D341Med (cell line): ENCODE measurements at regions not wholly inside any gene's neighbourhood (a gene's known extent, or its start where the extent isn't known, plus 50 kb on each side); places are given as distances from the start of the nearest gene placed in this dataset.
"Not testable (repeated sequence)": the region's sequence is repeated elsewhere in the genome, so short reads cannot be mapped to it uniquely, and the experiment has no call there.

Source experiments
- DNase-seq: peaks from one replicate; pipeline ENCODE4 v3.0.0; 2012; ENCODE audit warnings: low spot score

DNA sequence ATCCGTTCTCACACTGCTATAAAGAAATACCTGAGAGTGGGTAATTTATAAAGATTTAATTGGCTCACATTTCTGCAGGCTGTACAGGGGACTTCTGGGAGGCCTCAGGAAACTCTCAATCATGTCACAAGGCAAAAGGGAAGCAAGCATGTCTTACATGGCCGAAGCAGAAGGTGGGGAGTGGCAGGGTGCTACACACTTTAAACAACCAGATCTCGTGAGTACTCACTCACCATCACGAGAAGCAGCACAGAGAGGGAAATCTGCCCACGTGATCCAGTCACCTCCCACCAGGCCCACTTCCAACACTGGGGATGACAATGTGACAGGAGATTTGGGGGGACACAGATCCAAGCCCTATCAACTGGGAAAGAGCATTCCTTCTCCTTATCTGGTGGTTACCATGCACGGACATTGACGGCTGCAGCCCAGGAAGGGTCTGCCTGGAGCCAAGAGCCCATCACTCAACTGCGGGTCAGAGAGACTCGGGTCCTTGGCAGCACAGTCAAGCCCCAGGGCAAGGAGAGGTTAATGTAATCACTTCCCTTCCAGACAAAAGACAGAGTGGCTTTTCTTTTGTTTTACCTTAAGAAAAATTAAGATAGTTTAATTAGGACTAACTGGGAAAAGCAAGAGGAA, 112.3 kb upstream of the CST7 start:
- no peak for DNase-seq

DNA sequence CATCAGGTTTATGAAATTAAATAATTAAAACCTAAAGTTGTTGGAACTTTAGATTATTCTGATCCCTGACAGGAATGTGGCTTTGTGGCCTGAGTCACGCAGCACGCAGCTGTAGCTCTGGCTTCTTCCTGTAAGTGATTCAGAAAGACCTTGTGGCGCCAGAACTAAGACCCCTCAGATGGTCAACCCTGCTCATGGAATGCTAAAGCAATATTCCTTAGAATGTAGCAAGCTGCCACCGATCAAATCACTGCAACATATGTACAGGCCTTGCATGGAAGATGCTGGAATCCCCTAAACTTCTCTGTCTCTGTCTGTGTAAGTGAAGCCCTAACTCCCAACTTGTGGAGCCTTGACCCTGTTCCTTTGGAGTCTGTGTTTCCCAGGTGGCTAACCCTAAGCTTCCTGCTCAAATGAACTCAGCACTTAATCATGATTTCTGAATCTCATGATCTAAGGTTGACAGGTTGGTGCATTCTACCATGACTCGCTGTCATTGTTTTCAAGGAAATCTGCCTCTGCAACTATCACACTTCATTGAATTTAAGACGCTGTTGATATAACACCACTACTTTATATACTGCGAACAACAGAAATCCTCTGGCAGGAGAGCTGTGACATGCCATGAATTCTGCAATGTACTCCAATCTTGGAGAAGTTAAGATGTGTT, 111.2 kb upstream of the CST7 start:
- DNase-seq, result no peak

DNA sequence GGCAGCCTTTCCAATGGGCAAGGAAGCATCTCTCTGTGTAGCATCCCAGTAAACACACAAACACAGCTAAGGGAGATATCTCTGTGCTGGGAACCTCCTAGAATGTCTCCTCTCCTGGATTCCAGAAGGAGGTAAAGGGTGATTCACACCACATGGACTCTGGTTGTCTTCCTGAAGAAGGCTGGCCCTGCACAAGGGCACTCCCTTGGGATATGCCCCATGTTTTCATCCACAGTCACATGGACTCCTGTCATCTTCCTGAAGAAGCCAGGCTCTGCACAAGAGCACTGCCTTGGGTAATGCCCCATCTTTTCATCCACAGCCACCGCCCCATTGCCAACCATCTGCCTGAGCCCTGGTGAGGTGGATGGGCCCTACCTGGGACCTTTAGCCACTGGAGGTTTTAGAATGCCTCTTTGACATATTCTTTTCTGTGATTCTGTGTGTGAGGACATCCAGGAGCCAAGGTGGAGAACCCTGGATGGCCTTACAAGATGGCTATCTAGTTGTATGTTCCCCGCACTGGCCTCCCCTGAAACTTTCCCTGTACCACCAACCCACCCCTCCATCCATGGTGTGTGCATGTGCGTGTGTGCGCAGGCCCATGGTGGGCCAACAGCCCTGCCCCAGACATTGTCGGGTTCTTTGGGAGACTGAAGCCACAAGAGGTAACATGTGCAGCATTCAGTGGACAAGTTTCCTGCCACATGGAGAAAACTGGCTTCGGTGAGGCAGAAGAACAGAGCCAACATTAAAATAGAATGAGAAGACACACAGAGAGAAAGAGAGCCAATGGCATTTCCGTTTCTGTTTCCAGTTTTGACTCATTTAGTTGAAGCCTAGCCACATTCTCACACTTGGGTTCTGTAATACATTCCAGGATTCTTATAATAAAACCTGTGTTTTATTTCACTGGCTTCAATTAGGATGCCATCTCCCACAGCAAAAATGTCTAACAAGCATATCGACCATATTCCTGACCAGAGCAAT, 110.2 kb upstream of the CST7 start:
- no peak for DNase-seq

DNA sequence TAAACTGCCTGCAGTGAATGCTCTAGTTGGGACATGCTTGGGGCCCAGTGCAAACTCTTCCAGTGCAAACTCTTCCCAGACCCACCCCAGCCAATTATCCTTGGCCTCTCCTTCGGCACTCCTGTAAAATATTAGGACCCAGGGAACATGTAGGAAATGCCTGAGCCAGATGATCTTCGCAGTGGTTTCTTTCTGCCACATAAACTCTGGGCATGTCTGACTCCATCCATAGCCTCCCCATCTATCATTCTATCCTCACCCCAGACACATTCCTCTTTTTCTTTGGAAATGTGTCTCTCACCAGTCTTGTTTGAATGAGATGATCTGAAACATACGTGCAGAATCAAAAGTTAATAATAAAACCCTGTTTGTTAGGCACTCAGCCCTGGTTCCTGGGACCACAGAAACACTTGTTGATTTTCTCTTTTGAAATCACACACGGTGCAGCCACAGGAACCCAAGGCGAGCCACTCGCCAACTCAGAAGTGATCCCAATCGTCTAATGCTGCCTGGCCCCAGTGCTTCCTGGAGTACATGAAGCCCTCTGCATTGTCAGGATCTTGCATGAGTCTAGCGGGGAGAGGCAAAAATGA, 108.9 kb upstream of the CST7 start:
- DNase-seq, result no peak

DNA sequence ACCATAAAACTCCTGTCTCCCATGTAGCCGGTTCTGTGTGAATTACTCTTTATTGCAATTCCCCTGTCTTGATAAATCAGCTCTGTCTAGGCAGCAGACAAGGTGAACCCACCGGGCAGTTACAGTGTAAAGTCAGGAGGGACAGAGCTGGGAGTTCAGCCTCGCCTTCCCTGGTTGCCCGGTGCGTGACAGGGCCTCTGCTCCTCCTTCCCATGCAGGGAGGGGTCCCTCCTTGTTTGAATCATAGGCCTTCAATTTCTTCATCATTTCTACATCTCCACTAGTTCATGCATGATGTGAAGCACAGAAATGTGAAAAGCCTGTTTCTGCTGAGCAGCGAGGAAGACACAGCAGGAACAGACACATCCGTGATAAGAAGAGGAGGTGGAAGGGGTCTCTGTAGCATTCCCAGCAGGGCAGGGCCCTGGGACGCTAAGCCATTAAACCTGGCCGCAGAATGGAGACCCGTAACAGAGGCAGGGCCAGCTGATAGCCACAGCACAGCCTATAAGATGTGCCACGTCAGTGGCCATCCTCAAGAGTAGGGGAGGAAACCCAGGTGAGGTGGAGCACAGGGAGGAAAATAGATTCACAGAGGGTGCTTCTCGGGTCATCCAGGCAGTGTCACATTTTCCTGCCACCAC, 106.7 kb upstream of the CST7 start:
- DNase-seq, result no peak

DNA sequence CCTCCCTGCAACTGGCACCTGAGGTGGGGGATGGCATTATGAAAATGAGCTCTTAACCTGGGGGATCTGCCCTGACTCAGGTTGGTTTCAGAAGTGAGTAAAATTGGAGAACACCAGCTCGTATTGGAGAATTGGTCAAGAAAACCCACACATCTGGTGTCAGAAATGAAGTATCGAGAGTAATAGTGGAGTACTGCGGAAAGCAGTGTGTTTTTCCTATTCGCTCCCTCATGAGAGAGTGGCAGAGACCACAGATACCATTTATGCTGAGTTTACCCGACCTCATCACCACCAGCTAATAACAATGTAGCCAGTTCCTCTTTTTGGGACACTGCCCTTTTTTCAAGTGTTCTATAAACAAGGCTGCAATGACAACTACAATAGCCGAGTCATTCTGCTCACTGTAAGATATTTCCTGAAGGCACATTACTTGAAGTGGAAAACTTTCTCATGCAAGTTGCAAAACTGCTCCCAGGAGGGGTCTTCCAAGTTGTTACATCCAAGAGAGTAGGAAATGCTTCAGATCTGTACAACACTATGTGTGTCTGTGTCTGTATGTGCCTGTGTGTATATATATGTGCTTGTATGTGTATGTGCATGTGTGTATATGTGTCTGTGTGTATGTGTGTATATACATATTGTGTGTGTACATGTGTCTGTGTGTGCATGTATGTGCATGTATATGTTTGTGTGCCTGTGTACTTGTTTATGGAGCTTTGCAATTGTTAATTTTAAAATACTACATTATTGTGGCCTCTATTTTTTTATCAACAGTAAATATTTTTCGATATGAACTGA, 106.0 kb upstream of the CST7 start:
- no peak for DNase-seq

DNA sequence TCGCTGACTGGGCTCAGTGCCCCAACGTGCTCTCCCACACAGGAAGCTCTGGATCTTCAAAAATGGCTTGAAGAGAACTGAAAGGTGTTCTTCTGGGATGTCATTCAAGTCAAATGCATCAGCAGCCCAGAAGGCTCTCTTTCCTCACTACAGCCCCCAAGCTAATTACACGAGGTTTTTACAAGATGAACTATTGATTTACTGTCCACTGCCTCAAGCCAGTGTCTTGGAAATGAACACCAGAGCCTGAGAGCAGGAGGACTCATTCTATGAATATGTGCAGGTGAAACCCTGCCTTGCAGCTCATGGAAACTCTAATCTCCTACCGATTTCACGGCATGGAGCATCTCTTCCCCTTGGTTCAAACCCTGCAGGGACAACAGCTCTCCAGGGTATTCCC, 98.9 kb upstream of the CST7 start:
- DNase-seq, result no peak

DNA sequence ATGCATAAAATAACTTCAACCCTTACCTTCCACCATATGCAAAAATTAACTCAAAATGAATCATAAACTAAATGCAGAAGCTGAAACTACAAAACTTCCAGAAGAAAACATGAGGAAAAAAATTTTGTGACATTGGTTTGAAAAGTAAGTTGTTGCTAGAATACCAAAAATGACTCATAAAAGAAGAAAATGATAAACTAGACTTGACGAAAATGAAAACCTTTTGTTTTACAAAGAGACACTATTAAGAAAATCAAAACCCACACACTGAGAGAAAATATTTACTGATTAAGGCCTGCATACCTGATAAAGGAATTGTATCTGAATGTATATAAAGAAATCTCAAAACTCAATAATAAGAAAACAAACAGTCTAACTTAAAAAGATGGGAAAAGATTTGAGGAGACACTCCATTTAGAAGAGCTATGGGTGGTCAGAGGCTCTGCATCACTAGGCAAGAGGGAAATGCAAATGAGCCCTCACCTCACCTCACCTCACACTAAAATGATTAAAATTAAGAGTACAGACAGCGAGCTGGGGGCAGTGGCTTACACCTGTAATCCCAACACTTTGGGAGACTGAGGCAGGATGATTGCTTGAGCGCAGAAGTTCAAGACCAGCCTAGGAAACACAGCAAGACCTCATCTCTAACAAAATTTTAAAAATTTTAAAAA, 97.6 kb upstream of the CST7 start:
- no peak for DNase-seq

DNA sequence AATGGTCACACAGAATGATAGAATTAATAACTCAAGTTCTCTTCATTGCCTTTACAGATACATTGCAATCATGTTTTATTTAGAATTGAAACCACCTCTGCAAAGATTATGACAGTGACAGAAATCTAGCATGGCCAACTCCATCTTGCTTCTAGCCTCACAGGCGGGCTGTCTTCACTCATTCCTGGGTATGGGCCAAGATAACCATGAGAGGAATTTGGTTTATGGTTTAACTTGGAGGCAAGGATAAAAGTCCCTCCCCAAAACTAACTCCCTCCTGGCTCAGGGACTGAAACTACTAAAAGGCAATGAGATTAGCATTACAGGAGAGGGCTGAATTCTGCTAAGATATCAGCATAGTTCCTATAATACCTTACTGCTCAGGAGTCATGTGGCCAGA, 95.2 kb upstream of the CST7 start:
- no peak for DNase-seq

DNA sequence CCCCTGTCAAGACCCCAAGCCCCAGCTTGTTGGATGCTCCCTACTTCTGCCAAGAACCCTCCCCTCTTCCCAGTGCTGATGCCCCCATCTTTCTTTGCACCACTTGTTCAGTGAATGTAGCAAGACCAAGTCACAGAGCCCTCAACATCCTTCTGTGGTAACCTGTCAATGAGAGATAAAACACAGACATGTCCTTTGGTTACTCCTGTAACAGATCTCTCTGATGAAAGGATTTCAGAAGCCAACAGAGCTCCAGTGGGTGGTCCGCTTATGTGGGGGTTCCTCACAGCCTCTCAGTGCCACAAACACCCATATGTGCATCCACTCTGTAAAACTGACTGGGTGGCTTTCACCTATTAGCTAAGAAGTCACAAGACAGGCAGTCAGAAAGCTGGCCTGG, 93.2 kb upstream of the CST7 start:
- no peak for DNase-seq

DNA sequence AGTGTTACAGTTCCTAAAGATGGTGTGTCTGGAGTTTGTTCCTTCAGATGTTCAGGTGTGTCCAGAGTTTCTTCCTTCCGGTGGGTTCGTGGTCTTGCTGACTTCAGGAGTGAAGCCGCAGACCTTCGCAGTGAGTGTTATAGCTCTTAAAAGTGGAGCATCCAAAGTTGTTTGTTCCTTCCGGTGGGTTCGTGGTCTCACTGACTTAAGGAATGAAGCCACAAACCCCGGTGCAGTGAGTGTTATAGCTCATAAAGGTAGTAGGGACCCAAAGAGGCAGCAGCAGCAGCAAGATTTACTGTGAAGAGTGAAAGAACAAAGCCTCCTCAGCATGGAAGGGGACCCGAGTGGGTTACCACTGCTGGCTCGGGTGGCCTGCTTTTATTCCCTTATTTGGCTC, 90.6 kb upstream of the CST7 start:
- DNase-seq, result not testable (repeated sequence)

DNA sequence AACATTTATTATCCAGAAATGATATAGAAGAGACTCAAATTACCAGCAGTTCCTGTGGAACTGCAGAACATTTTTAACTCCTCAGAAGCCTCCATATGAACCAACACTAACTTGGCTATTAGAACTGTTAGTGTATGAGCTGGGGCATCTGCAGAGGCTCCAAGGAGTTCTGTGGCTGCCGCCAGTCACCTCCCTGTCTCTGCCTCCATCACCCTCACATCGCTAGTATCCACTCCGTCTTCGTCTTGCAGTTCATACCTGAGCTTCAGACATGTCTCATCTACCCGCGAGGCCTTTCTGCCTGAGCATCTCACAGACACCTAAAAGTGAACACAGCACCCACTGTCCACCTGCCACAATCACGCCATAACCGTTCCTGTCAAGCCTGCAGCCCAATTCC, 89.5 kb upstream of the CST7 start:
- DNase-seq, result no peak

DNA sequence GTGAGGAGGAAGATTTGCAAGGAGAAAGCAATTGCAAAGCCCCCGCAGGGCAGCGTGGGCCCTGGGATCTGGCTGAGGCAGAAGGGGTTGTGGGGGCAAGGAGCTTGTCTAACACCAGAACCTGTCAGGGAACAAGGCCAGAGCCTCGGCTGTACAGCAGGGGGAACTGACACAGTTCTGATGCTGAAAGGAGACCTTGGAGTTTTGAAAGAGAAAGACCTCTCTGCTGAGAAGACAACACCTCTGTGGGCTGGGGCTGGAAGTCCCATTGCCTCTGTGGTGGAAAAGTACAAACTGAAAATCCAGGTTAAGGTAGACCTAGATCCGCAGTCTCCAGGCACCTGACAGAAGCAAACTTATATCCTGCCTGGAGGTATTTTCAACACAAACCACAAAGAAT, 86.9 kb upstream of the CST7 start:
- DNase-seq, result no peak

DNA sequence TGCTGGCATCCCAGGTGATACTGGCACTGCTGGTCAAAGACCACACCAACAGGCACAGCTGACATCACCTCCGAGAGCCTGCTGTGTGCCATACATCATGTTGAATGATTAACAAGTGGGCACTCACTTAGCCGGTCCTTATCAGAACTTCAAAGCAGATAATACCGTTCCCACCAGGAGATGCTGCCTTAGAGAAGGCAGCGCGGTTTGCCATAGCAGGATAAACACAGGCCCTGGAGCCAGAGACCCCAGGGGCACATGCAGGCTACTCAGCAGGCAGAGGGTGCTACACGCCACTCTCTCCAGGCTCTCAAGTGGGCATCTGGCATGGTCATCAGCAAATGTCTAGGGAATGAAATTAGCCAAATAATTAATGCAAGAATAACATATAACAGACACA, 86.5 kb upstream of the CST7 start:
- no peak for DNase-seq

DNA sequence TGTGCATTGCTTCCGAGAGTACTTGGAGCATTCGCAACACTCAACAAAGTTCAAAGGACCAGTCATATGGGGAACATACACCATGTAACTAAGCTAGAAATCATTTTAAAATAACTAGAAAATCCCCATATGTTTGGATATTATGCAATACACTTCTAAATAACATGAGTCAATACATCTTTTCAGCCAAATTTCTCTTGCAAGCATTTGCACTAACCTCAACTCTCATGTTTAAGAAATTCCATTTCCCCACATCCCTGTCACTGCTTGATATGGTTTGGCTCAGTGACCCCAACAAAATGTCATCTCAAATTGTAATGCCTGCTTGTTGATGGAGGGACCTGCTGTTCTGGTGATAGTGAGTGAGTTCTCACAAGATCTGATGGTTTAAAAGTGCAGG, 85.7 kb upstream of the CST7 start:
- no peak for DNase-seq

DNA sequence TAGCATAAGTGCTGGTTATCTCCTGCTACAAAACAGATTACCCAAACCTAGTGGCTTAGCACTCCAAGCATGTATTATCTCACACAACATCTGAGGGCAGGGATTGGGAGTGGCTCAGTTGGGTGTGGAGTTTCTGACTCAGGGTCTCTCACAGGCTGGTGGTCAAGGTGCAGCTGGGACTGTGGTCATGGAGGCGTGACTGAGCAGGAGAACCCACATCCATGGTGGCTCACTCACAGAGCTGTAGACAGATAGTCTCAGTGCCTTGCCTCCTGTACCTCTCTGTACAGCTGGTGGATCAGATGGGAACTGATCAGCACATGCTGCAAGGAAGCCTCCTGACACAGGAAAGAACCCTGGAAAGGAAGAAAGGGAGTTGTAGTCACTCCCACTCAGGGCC, 83.1 kb upstream of the CST7 start:
- DNase-seq, result no peak

DNA sequence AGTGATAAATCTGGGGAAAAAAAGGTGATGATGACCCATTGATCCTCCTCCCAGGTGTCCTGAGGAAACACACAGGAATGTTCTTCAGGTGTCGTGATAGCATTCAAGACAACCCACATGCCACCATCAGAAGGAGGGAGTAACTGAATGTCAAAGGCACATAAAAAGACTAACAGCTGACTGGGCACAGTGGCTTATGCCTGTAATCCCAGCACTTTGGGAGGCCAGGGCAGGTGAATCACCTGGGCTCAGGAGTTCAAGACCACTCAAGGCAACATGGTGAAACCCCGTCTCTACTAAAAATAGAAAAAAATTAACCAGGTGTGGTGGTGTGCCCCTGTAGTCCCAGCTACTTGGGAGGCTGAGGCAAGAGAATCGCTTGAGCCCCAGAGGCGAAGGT, 82.3 kb upstream of the CST7 start:
- DNase-seq, result no peak

DNA sequence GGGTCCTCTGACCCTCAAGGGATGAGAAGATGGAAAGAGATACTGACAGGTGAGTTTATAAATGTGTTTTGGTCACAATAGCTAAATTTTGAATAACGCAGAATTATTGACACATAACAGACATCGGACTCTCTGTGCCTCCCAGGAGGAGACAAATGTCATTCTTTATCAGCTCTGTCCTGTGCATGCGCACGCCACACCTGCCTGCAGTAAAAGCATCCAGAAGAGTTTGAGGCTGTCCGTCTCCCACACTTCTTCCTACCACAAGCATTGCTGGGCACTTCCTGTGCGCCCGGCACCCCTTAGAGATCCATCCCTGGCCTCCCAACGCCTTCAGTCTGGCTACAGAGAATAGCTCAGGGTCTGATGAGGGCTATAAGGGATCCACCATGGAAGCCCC, 81.5 kb upstream of the CST7 start:
- no peak for DNase-seq

DNA sequence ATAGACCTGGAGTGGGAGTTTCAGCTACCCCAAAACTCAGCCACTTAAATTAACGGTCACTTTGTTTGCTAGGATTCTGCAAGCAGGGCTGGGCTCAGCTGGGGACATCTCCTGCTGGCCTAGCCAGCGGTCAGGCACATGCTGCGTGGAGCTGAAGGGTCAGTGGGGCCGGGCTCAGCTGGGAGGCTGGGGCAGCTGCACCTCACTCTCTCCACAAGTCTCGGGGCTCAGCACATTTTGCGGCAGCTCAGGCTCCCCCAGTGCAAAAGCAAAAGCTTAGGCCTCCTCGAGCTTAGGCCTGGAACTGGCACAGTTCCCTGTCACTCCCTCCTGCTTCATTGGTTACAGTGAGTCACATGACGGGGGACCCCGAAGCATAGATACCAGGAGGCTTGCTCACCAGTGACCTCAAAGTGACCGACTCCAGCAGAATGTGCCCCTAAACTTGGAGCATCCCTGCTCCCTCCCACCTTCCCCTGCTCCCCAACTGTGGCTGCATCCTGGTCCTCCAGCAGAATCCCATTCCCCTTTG, 80.6 kb upstream of the CST7 start:
- DNase-seq, result no peak

DNA sequence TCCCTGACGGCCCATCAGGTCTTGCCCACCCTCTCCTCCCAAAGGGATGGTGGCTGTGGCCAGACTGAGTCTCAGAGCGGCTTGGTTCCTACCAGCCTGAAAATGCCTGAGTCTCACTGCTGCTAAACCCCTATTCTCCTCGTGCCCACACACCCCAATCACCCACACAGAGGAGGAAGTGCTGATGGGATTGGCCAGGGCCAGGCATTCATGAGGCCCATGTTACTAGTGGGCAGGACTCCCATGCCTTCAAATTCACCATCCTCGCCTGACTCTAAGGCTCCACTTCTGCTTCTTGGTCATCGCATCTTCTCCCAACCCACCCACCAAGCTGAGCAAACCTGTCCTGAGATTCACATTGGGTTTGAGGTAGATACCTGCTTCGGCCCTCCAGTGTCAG, 80.1 kb upstream of the CST7 start:
- no peak for DNase-seq

DNA sequence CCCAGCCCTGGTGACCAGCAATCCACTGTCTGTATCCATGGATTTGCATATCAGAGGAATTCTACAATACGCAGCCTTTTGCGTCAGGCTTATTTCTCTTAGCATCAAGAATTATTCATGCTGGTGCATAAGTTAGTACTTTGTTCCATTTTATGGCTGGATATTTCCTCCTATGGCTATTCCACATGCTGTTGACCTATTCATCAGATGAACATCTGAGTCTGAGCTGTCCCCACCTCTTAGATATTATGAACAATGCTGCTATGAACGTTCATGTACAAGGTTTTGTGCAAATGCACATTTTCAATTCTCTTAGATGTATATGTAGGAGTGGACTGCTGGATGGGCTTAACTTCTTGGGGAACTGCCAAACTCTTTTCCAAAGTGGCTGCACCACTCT, 79.0 kb upstream of the CST7 start:
- no peak for DNase-seq
